ENCODE measurements at regions not wholly inside any gene's neighbourhood (a gene's known extent, or its start where the extent isn't known, plus 50 kb on each side); places are given as distances from the start of the nearest gene placed in this dataset.

DNA sequence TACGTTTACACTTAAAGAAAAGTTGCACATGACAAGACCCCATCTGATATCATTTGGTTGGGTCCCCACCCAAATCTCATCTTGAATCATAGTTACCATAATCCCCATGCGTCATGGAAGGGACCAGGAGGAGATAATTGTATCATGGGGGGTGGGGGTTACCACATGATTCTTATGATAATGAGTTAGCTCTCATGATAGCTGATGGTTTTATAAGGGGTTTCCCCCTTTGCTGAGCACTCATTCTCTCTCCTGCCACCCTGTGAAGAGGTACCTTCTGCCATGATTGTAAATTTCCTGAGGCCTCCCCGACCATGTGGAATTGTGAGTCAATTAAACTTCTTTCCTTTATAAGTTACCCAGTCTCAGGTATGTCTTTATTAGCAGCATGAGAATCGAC, 60.3 kb downstream of the PHLDA1 start:
- TF ChIP-seq SOX6 (IDR thresholded peaks at IDR 0.05): no peak
- TF ChIP-seq SOX6 (CRISPR knock-in tag; IDR thresholded peaks at IDR 0.05): no peak
- TF ChIP-seq ARNT2 (CRISPR knock-in tag; IDR thresholded peaks at IDR 0.05; ENCODE audit: low read depth): no peak
- no peak for TF ChIP-seq TGIF2 (CRISPR knock-in tag; IDR thresholded peaks at IDR 0.05)
- no peak for TF ChIP-seq ZNF614 (CRISPR knock-in tag; IDR thresholded peaks at IDR 0.05; ENCODE audit: borderline replicate concordance)
- H3K4me1 ChIP-seq (ENCODE audit: insufficient read depth, low read length): peaks cover 36% of the 10 kb centered on the region
- BruUV-seq (replicated peaks): no TSS peak
- ChIA-PET CTCF (ENCODE audit: low intra/inter-chr PET ratio, low total read pairs) (no interaction called here), POLR2A (interaction anchor here (1.4 kb wide), 1 partner anchor 10 kb away, joined by 3 read pairs; no protein-coding TSS in a partner anchor)
- no peak overlapping the region for H3K9ac ChIP-seq (ENCODE audit: insufficient read depth, low read depth, low read length)
- no peak overlapping the region for H3K27ac ChIP-seq (ENCODE audit: extremely low read length, insufficient read depth, low read length)
- ATAC-seq: no peak
- H3K9me3 ChIP-seq (ENCODE audit: low read length): no peaks in the 10 kb centered on the region
- no peaks in the 10 kb centered on the region for H3K79me2 ChIP-seq (ENCODE audit: insufficient read depth, low read length)
- no peak overlapping the region for H3K4me2 ChIP-seq (ENCODE audit: low read depth, low read length)
- no peak for FAIRE-seq
- H2AFZ ChIP-seq (ENCODE audit: low read length): no peak overlapping the region
- no peaks in the 10 kb centered on the region for H3K36me3 ChIP-seq (replicated peaks in 1 of 2; ENCODE audit: control insufficient read depth in 1 of 2, insufficient read depth in 2 of 2, low read length in 2 of 2)
- 98% methylated on average over 4 of the region's 4 CpGs for WGBS (ENCODE audit: low lambda C conversion rate)
- no peaks in the 10 kb centered on the region for H3K27me3 ChIP-seq (ENCODE audit: control insufficient read depth in 1 of 2, insufficient read depth in 2 of 2, low read length in 2 of 2)
- in situ Hi-C loops (cut with HindIII; ENCODE audit: extremely low pct_ligation_motif_present, low pct_unique_long_range_greater_than_20kb): no loop called here
- H3K4me3 ChIP-seq (replicated peaks in 1 of 3; ENCODE audit: insufficient read depth in 1 of 3, low read depth in 2 of 3, low read length in 3 of 3): no peak overlapping the region
- DNase-seq (ENCODE audit: low spot score): no peak
- H4K20me1 ChIP-seq (ENCODE audit: insufficient read depth, low read length): no peaks in the 10 kb centered on the region
- intact Hi-C loops (cut with micrococcal nuclease; ENCODE audit: unreplicated experiment): no loop called here

DNA sequence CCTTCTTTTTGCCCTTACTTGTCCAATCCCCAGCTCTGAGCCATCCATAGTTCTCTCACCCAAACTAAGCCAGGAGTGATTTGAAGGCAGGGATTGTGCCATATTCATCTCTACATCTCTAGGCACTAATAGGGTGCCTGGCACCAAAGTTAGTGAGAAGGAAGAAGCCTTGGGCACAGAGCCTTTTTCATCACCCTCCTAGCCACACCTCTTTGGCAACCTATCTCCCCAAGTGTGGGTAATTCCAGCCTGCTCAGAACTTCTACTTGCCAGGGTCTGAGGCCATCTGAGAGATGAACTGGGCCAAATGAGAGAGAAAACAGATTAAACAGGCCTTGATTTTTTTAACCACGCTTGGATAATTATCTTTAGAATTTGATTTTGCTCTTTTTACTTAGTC, 61.3 kb downstream of the PHLDA1 start:
- H3K79me2 ChIP-seq (ENCODE audit: insufficient read depth, low read length): no peaks in the 10 kb centered on the region
- no peak overlapping the region for H3K4me3 ChIP-seq (replicated peaks in 1 of 3; ENCODE audit: insufficient read depth in 1 of 3, low read depth in 2 of 3, low read length in 3 of 3)
- H3K27me3 ChIP-seq (ENCODE audit: control insufficient read depth in 1 of 2, insufficient read depth in 2 of 2, low read length in 2 of 2): no peaks in the 10 kb centered on the region
- ATAC-seq (no peak), FAIRE-seq (no peak), DNase-seq (ENCODE audit: low spot score) (no peak)
- CTCF ChIA-PET (ENCODE audit: low intra/inter-chr PET ratio, low total read pairs): no interaction called here
- WGBS (ENCODE audit: low lambda C conversion rate): 94% methylated on average over 1 of the region's 1 CpG
- H3K27ac ChIP-seq (ENCODE audit: extremely low read length, insufficient read depth, low read length): no peak overlapping the region
- POLR2A ChIA-PET: interaction anchor here (1.0 to 1.4 kb wide), 3 partner anchors 9 to 20 kb away, joined by 3 read pairs; no protein-coding TSS in a partner anchor
- H4K20me1 ChIP-seq (ENCODE audit: insufficient read depth, low read length): no peaks in the 10 kb centered on the region
- H3K4me2 ChIP-seq (ENCODE audit: low read depth, low read length): no peak overlapping the region
- BruUV-seq (replicated peaks): no TSS peak
- TF ChIP-seq RNF2 (conservative IDR thresholded peaks at IDR 0.05; ENCODE audit: low read depth) (no peak), CAMTA2 (CRISPR knock-in tag; IDR thresholded peaks at IDR 0.05; ENCODE audit: borderline replicate concordance) (no peak), RAD51 (IDR thresholded peaks at IDR 0.05; ENCODE audit: borderline replicate concordance) (no peak)
- H3K4me1 ChIP-seq (ENCODE audit: insufficient read depth, low read length): peaks cover 27% of the 10 kb centered on the region
- H3K9me3 ChIP-seq (ENCODE audit: low read length): no peaks in the 10 kb centered on the region
- H3K9ac ChIP-seq (ENCODE audit: insufficient read depth, low read depth, low read length): no peak overlapping the region
- no peak overlapping the region for H2AFZ ChIP-seq (ENCODE audit: low read length)
- H3K36me3 ChIP-seq (replicated peaks in 1 of 2; ENCODE audit: control insufficient read depth in 1 of 2, insufficient read depth in 2 of 2, low read length in 2 of 2): no peaks in the 10 kb centered on the region
- in situ Hi-C loops (cut with HindIII; ENCODE audit: extremely low pct_ligation_motif_present, low pct_unique_long_range_greater_than_20kb) (no loop called here), intact Hi-C loops (cut with micrococcal nuclease; ENCODE audit: unreplicated experiment) (no loop called here)
